ENCODE measurements at regions not wholly inside any gene's neighbourhood (a gene's known extent, or its start where the extent isn't known, plus 50 kb on each side); places are given as distances from the start of the nearest gene placed in this dataset.

DNA sequence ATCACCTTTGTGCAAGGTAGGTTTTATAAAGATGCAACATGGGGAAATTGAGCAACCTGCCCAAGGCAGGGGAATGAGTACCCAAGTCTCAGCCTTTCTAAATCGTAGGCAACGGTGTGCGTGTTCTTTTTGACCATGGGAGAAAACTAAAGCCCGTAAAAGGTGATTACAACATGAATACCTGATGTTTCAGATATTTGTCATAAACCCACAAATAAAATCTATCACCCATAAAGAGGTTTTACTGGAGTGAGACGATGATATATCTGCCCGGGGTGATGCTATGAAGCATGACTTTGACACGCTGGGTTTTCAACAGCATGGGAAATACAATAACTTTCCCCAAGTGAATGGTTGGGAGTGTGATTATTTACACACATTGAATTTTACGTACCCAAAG is 406.3 kb upstream of the KLF6 start:
- TF ChIP-seq, protein P1, sequence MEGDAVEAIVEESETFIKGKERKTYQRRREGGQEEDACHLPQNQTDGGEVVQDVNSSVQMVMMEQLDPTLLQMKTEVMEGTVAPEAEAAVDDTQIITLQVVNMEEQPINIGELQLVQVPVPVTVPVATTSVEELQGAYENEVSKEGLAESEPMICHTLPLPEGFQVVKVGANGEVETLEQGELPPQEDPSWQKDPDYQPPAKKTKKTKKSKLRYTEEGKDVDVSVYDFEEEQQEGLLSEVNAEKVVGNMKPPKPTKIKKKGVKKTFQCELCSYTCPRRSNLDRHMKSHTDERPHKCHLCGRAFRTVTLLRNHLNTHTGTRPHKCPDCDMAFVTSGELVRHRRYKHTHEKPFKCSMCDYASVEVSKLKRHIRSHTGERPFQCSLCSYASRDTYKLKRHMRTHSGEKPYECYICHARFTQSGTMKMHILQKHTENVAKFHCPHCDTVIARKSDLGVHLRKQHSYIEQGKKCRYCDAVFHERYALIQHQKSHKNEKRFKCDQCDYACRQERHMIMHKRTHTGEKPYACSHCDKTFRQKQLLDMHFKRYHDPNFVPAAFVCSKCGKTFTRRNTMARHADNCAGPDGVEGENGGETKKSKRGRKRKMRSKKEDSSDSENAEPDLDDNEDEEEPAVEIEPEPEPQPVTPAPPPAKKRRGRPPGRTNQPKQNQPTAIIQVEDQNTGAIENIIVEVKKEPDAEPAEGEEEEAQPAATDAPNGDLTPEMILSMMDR (IDR thresholded peaks at IDR 0.05; ENCODE audit: control insufficient read depth, insufficient read depth, low read depth, low read length, missing control alignments): no peak
- no peak overlapping the region for H3K4me3 ChIP-seq (ENCODE audit: control insufficient read depth, low read depth, low read length)
- no peak for DNase-seq (ENCODE audit: low read depth)

DNA sequence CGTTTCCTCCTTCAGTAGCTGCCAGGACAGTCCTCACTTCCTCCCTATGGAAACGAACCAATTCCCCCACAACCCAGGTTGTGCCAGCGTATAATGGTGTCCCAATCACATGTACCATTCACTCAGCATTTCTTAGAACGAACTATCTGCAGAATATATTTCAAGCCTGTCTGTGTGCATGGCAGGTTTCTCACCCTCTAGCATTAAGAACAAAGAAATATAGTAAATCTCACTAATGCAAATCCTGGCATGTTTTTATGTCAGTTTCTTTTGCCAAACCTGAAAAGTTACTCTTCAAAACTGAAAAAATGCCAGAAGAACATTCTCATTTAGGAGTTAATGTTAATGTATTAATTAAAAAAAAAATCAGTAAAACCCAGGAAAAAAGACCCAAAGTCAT is 405.9 kb upstream of the KLF6 start:
- TF ChIP-seq, protein P1 (IDR thresholded peaks at IDR 0.05; ENCODE audit: control insufficient read depth, insufficient read depth, low read depth, low read length, missing control alignments): no peak
- no peak for DNase-seq (ENCODE audit: low read depth)
- H3K4me3 ChIP-seq (ENCODE audit: control insufficient read depth, low read depth, low read length): no peak overlapping the region

DNA sequence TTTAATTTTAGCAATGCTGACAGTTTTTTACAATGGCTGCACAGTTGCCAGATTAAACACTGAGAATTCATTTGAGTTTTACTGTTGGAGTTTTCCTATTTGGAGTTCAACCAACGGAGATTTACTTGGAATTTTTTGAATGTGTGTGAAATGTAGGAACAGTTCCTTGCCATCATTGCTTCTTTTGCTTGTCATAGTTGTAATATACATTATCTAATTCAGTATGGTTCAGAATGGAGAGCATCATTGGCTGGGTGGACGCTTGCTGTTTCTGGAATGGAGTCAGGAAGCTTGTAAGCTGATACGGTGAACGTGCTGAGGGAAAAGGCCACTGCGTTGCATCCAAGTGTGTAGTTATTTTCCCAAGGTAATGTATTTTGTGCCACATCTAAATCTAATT is 404.3 kb upstream of the KLF6 start:
- DNase-seq (ENCODE audit: low read depth): no peak
- TF ChIP-seq, protein P1 (IDR thresholded peaks at IDR 0.05; ENCODE audit: control insufficient read depth, insufficient read depth, low read depth, low read length, missing control alignments): no peak
- no peak overlapping the region for H3K4me3 ChIP-seq (ENCODE audit: control insufficient read depth, low read depth, low read length)

DNA sequence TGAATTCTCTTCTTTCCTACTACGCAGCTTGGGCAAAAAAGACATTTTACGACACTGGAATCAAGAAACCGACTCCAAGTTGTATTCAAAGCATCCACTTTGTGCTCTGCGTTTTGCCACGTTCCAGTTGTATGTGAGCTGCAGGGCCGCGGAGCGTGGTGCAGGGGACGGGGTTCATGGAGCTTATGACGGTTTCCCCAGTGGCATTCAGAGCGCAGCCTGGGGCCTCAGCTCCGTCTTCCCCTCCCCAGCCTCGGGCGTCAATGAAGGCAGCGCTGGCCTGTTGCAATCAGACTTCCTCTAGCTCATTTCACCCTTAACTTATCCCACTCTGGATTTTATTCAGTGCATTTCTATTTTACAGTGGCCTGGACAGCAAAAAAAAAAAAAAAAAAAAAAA is 403.4 kb upstream of the KLF6 start:
- no peak for DNase-seq (ENCODE audit: low read depth)

DNA sequence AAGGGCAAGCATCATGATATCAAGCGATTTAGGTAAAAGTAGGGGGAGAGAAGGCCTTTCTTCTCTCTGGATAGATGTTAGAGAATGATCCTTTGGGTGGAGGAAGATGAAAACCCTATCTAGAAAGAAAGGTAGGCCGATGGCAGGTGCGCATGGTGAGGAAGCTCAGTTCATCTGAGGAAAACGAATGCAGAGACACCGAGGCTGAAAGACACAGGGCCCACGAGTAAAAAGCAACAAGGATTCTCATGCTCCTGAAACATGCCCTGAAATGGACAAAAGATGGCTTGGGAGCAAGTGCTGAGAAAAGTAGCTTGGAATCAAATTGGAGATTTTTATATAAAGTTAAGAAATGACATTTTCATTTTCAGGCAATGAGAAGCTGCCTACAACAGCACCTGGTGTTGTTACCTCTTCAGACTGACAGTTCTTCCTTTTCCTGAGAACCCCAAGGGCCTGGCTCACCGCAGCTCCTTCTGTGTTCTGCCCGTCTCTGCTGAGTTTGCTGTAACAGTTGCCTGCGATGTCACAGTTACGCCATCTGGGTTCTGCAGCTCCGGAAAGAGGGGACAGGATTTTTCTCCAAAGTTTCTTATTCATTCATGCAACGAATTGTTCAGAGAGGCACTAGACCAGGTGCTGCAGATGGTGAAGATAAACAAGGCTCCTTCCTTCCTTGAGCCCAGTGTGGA is 402.0 kb upstream of the KLF6 start:
- TF ChIP-seq, protein P1 (IDR thresholded peaks at IDR 0.05; ENCODE audit: control insufficient read depth, insufficient read depth, low read depth, low read length, missing control alignments): no peak
- H3K4me3 ChIP-seq (ENCODE audit: control insufficient read depth, low read depth, low read length): no peak overlapping the region
- no peak for DNase-seq (ENCODE audit: low read depth)

More for the DNA sequence above, 403.4 kb upstream of the KLF6 start:
- TF ChIP-seq, protein P1 (IDR thresholded peaks at IDR 0.05; ENCODE audit: control insufficient read depth, insufficient read depth, low read depth, low read length, missing control alignments): no peak
- H3K4me3 ChIP-seq (ENCODE audit: control insufficient read depth, low read depth, low read length): no peak overlapping the region

DNA sequence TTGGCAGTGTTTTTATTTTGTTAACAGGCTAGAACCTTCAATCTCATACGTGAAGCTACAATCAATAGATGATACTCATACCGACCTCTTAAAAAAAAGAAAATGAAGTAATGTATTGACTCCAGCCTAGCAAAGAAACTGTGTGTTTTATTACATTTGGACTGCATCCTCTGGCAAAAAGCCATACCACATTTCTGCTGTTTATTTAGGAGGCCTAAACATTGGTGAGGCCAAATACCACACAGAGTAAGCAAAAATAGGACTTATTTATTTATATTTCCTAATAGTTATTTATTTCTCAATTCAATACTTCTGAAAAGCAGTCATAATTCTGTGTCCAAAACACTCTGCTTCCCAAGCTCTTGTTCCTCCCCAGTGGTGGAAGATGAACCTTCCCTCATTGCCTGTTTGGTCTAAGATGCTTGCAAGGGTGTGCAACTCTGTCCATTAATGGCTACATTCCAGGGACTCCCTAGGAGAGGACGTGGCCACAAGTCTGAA is 398.8 kb upstream of the KLF6 start:
- no peak overlapping the region for H3K4me3 ChIP-seq (ENCODE audit: control insufficient read depth, low read depth, low read length)
- TF ChIP-seq, protein P1 (IDR thresholded peaks at IDR 0.05; ENCODE audit: control insufficient read depth, insufficient read depth, low read depth, low read length, missing control alignments): no peak
- no peak for DNase-seq (ENCODE audit: low read depth)

Data from AG09309 (cell line).